HepG2 (cell line): ENCODE measurements at regions not wholly inside any gene's neighbourhood (a gene's known extent, or its start where the extent isn't known, plus 50 kb on each side); places are given as distances from the start of the nearest gene placed in this dataset.

Source experiments
- AKAP8 ChIP-seq: sonication (generic); formaldehyde crosslinking; IDR thresholded peaks from 2 replicates; pipeline ENCODE4 v1.5.1; 2020; ENCODE audit warnings: mild to moderate bottlenecking, missing genetic modification reagents
- CCDC6 ChIP-seq: sonication (generic); formaldehyde crosslinking; IDR thresholded peaks from 2 replicates; pipeline ENCODE4 v1.8.1; 2022; ENCODE audit warnings: mild to moderate bottlenecking, missing genetic modification reagents, moderate library complexity

GRCh38 chr5:107241841-107242240, 428.9 kb downstream of the EFNA5 start:
- no peak for TF ChIP-seq AKAP8 (CRISPR knock-in tag)
- TF ChIP-seq CCDC6 (CRISPR knock-in tag), result no peak
